Activated CD8-positive, alpha-beta memory T cell treated with anti-CD3 and anti-CD28 coated beads for 4 hours (primary cell): ENCODE measurements at regions not wholly inside any gene's neighbourhood (a gene's known extent, or its start where the extent isn't known, plus 50 kb on each side); places are given as distances from the start of the nearest gene placed in this dataset.

Experiments used
- DNase-seq, 2 donors: peaks; one replicate each; pipeline ENCODE4 v3.0.0-alpha.2; 2020; ENCODE audit warnings: low read depth in 2 of 2

GRCh38 chr5:8907168-8907868 is 638.6 kb downstream of the SEMA5A start:
- no peak for DNase-seq

- no peak for DNase-seq
Measured at GRCh38 chr5:8908055-8908683, 637.7 kb downstream of the SEMA5A start.

DNA sequence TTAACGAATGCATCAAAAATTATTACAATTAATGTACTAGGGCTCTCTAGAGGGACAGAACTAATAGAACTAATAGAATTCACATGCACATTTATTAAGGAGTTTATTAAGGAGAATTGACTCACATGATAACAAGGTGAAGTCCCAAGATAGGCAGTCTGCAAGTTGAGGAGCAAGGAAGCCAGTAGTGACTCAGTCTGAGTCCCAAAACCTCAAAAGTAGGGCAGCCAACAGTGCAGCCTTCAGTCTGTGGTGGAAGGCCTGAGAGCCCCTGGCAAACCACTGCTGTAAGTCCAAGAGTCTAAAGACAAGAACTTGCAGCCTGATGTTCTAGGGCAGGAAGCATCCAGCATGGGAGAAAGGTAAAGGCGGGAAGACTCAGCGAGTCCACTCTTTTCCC is 633.8 kb downstream of the SEMA5A start:
- no peak for DNase-seq

GRCh38 chr5:8913522-8913921 is 632.4 kb downstream of the SEMA5A start:
- DNase-seq: no peak

- no peak for DNase-seq
Measured at GRCh38 chr5:8919096-8919495, 626.8 kb downstream of the SEMA5A start.

DNA sequence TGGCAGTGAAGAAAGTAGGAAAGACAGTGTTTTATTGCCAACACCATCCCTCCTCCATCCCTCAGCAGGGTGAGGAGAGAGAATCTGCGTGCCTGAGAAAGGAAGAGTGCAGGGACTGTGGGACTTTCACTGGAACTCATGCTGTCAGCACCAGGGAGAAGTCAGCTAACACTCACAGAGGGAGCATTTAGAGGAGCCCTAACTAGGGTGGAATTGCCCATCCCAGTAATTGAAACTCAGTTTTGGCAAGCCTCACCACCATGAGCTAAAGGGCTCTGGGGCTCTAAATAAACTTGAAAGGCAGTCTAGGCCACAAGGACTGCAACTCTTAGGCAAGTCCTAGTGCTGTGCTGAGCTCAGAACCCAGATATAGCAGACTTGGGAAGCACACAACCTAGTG is 622.3 kb downstream of the SEMA5A start:
- no peak for DNase-seq

- no peak for DNase-seq
Measured at GRCh38 chr5:8924054-8924793, 621.7 kb downstream of the SEMA5A start.

DNA sequence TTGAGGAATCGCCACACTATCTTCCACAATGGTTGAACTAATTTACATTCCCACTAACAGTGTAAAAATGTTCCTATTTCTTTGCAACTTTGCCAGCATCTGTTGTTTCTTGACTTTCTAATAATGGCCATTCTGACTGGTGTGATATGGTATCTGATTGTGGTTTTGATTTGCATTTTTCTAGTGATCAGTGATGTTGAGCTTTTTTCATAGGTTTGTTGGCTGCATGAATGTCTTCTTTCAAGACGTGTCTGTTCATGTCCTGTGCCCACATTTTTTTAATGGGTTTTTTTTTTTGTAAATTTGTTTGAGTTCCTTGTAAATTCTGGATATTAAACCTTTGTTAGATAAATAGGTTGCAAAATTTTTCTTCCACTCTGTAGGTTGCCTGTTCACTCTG is 615.9 kb downstream of the SEMA5A start:
- no peak for DNase-seq

GRCh38 chr5:8934455-8934854 is 611.4 kb downstream of the SEMA5A start:
- no peak for DNase-seq

DNA sequence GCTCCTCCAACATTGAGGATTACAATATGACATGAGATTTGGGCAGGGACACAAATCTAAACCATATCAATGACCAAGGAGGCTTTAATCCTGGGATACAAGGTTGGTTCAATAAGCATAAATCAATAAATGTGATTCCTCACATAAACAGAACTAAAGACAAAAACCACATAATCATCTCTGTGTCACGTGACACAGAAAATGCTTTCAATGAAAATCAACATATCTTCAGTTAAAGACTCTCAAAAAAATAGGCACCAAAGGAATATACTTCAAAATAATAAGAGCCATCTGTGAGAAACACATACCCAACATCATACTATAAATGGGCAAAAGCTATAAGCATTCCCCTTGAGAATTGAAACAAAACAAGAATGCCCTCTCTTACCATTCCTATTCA is 604.9 kb downstream of the SEMA5A start:
- no peak for DNase-seq

DNA sequence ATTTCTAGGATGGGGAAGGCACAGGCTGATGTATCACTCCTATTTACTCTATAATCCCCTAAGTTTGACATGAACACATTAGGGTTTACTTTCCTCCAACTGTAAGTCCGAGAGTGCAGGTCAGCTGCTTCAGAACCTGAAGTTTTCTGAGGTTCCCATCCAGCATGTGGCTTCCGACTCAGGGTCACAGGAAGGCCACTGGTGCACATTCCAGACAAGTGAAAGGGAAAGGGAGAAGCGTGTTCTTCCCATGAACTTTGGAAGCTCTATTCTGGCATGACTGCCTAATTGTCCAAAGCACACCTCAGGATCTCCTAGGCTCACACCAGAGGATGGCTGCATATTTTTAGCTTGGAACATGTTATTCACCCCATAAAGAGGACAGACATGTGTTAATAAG is 602.6 kb downstream of the SEMA5A start:
- DNase-seq: no peak

- no peak for DNase-seq
Measured at GRCh38 chr5:8944005-8944404, 601.9 kb downstream of the SEMA5A start.

GRCh38 chr5:8945972-8946371 is 599.9 kb downstream of the SEMA5A start:
- DNase-seq: no peak

- DNase-seq: no peak
Measured at GRCh38 chr5:8949908-8950307, 596.0 kb downstream of the SEMA5A start.

GRCh38 chr5:8952147-8952546 is 593.7 kb downstream of the SEMA5A start:
- DNase-seq: no peak

DNA sequence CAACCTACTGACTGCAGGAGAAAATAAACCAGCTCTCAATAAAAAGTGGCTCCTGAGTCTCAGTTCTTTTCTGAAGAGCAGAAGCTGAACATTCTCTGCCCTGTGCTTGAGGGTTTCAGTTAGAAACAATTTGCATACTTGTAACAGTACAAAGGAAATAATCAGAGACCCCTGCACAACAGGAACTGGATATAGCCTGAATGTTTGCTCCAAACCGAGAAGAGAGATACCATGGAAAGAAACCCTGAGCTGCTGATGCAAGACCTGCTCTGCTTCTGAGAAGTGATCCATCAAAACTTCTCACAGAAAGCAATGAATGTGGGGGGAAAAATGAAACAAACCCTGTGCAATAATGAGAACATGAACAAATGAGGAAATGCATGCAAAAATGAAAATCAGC is 592.9 kb downstream of the SEMA5A start:
- no peak for DNase-seq

GRCh38 chr5:8953911-8954438 is 591.9 kb downstream of the SEMA5A start:
- DNase-seq: no peak

GRCh38 chr5:8954801-8955200 is 591.1 kb downstream of the SEMA5A start:
- DNase-seq: no peak

GRCh38 chr5:8956659-8957058 is 589.2 kb downstream of the SEMA5A start:
- DNase-seq: no peak

DNA sequence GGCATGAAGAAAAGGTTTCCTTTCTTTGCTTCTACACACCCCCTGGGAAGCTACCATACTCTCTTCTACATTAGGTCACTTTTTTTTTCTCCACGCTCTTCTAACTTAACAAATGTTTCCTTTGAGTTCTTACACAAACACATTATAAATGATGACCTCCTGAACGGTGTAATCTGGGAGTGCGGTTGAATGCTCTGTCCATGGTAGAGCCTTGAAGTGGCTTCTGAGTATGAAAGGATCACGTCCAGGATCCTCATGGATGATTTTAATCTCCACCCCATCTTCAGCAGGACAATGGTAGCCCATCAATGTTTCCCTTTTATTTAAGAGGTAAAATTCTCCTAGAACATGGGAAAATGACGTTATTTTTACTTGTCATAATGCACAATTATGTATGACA is 587.3 kb downstream of the SEMA5A start:
- no peak for DNase-seq

- no peak for DNase-seq
Measured at GRCh38 chr5:8961219-8961618, 584.7 kb downstream of the SEMA5A start.

- DNase-seq: no peak
Measured at GRCh38 chr5:8961956-8962355, 583.9 kb downstream of the SEMA5A start.

DNA sequence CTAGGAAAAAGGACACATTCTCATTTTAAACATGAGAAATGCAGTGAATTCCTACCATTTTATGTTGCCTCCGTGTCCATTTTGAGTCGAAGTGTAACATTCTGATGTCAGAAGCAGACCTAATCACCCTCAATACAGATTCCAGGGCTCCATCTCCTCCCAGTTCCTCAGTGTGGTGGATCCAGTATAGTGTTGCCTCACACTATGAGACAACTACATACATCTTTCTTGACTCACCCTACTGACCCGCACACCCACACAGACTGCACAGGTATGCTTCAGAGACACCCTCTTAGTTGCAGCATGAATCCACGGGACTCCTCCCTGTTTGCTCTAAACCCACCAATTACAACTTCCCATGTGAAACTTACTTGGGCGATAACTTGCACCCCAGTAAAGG is 564.9 kb downstream of the SEMA5A start:
- no peak for DNase-seq
